GM20000 (cell line): ENCODE measurements at regions not wholly inside any gene's neighbourhood (a gene's known extent, or its start where the extent isn't known, plus 50 kb on each side); places are given as distances from the start of the nearest gene placed in this dataset.

ENCODE experiments used
- DNase-seq: peaks from one replicate; pipeline ENCODE4 v3.0.0; 2012; ENCODE audit warnings: low spot score
- CTCF ChIP-seq: IDR thresholded peaks from 2 replicates; pipeline ENCODE4 v1.5.1; 2012; ENCODE audit warnings: mild to moderate bottlenecking, control low read depth; ENCODE audit errors: extremely low read depth, missing control alignments

- DNase-seq, result no peak
- no peak for TF ChIP-seq CTCF
Measured at GRCh38 chr3:70899816-70900215, 587.4 kb upstream of the MDFIC2 start.

GRCh38 chr3:70890020-70890394 lies 577.6 kb upstream of the MDFIC2 start:
- TF ChIP-seq CTCF, result no peak
- DNase-seq, result no peak

GRCh38 chr3:70889162-70890019 lies 577.0 kb upstream of the MDFIC2 start:
- no peak for DNase-seq
- no peak for TF ChIP-seq CTCF

GRCh38 chr3:70885636-70886035 lies 573.2 kb upstream of the MDFIC2 start:
- no peak for DNase-seq
- TF ChIP-seq CTCF, result no peak

GRCh38 chr3:70882104-70882503 lies 569.7 kb upstream of the MDFIC2 start:
- TF ChIP-seq CTCF, result no peak

GRCh38 chr3:70880421-70880820 lies 568.0 kb upstream of the MDFIC2 start:
- no peak for TF ChIP-seq CTCF
- no peak for DNase-seq

More at GRCh38 chr3:70882104-70882503, 569.7 kb upstream of the MDFIC2 start:
- no peak for DNase-seq

GRCh38 chr3:70876154-70876553 lies 563.7 kb upstream of the MDFIC2 start:
- TF ChIP-seq CTCF, result no peak
- DNase-seq, result no peak
